ENCODE measurements at regions not wholly inside any gene's neighbourhood (a gene's known extent, or its start where the extent isn't known, plus 50 kb on each side); places are given as distances from the start of the nearest gene placed in this dataset.

- in situ Hi-C loops (cut with MboI; ENCODE audit: low sequenced_read_pairs) = no loop called here
These were observed 1805.1 kb upstream of the WWC1 start for GRCh38 chr5:166486348-166486747.

GRCh38 chr5:166488560-166488959, 1802.9 kb upstream of the WWC1 start:
- in situ Hi-C loops (cut with MboI; ENCODE audit: low sequenced_read_pairs) = no loop called here

- in situ Hi-C loops (cut with MboI; ENCODE audit: low sequenced_read_pairs) = no loop called here
These were observed 1798.4 kb upstream of the WWC1 start for GRCh38 chr5:166493040-166493439.

- in situ Hi-C loops (cut with MboI; ENCODE audit: low sequenced_read_pairs) = no loop called here
These were observed 1797.8 kb upstream of the WWC1 start for GRCh38 chr5:166493612-166494011.

GRCh38 chr5:166497496-166498104, 1793.8 kb upstream of the WWC1 start:
- in situ Hi-C loops (cut with MboI; ENCODE audit: low sequenced_read_pairs) = no loop called here

GRCh38 chr5:166499447-166500240, 1791.8 kb upstream of the WWC1 start:
- in situ Hi-C loops (cut with MboI; ENCODE audit: low sequenced_read_pairs) = no loop called here

GRCh38 chr5:166503506-166503905, 1787.9 kb upstream of the WWC1 start:
- in situ Hi-C loops (cut with MboI; ENCODE audit: low sequenced_read_pairs) = no loop called here

- in situ Hi-C loops (cut with MboI; ENCODE audit: low sequenced_read_pairs) = no loop called here
These were observed 1786.4 kb upstream of the WWC1 start for GRCh38 chr5:166505067-166505466.

- in situ Hi-C loops (cut with MboI; ENCODE audit: low sequenced_read_pairs) = no loop called here
These were observed 1785.9 kb upstream of the WWC1 start for GRCh38 chr5:166505544-166505943.

GRCh38 chr5:166507810-166508425, 1783.5 kb upstream of the WWC1 start:
- in situ Hi-C loops (cut with MboI; ENCODE audit: low sequenced_read_pairs) = no loop called here

GRCh38 chr5:166509085-166509484, 1782.4 kb upstream of the WWC1 start:
- in situ Hi-C loops (cut with MboI; ENCODE audit: low sequenced_read_pairs) = no loop called here

GRCh38 chr5:166517976-166518375, 1773.5 kb upstream of the WWC1 start:
- in situ Hi-C loops (cut with MboI; ENCODE audit: low sequenced_read_pairs) = no loop called here

- in situ Hi-C loops (cut with MboI; ENCODE audit: low sequenced_read_pairs) = no loop called here
These were observed 1768.2 kb upstream of the WWC1 start for GRCh38 chr5:166523206-166523605.

- in situ Hi-C loops (cut with MboI; ENCODE audit: low sequenced_read_pairs) = no loop called here
These were observed 1762.2 kb upstream of the WWC1 start for GRCh38 chr5:166529200-166529599.

GRCh38 chr5:166532456-166533220, 1758.8 kb upstream of the WWC1 start:
- in situ Hi-C loops (cut with MboI; ENCODE audit: low sequenced_read_pairs) = no loop called here

- in situ Hi-C loops (cut with MboI; ENCODE audit: low sequenced_read_pairs) = no loop called here
These were observed 1755.8 kb upstream of the WWC1 start for GRCh38 chr5:166535641-166536040.

- in situ Hi-C loops (cut with MboI; ENCODE audit: low sequenced_read_pairs) = no loop called here
These were observed 1751.3 kb upstream of the WWC1 start for GRCh38 chr5:166540156-166540555.

- in situ Hi-C loops (cut with MboI; ENCODE audit: low sequenced_read_pairs) = no loop called here
These were observed 1740.1 kb upstream of the WWC1 start for GRCh38 chr5:166551384-166551783.

GRCh38 chr5:166553778-166554177, 1737.7 kb upstream of the WWC1 start:
- in situ Hi-C loops (cut with MboI; ENCODE audit: low sequenced_read_pairs) = no loop called here

GRCh38 chr5:166561759-166562158, 1729.7 kb upstream of the WWC1 start:
- in situ Hi-C loops (cut with MboI; ENCODE audit: low sequenced_read_pairs) = no loop called here

- in situ Hi-C loops (cut with MboI; ENCODE audit: low sequenced_read_pairs) = no loop called here
These were observed 1729.2 kb upstream of the WWC1 start for GRCh38 chr5:166562246-166562645.

Data from HL-60/S4 (cell line).